Upper lobe of left lung (tissue), 6 donors: ENCODE measurements at regions not wholly inside any gene's neighbourhood (a gene's known extent, or its start where the extent isn't known, plus 50 kb on each side); places are given as distances from the start of the nearest gene placed in this dataset.

Source experiments
- ATAC-seq, 2 donors: fragments of 200-7000 bp; cut with Tn5 transposase; one replicate each; pipeline ENCODE4 v1.9.1; 2022; ENCODE audit warnings: mild to moderate bottlenecking in 2 of 2, moderate library complexity in 2 of 2; ENCODE audit not compliant: low FRiP score in 2 of 2
- DNase-seq, 2 donors: peaks; one replicate each; pipeline ENCODE4 v3.0.0-alpha.2; 2019 to 2020
- H3K27ac ChIP-seq, 4 donors: fragments of 200-600 bp; sonication (generic); one replicate each; pipeline ENCODE4 v1.5.1; 2016 to 2019
- H3K27me3 ChIP-seq, 4 donors: fragments of 200-600 bp; sonication (generic); one replicate each; pipeline ENCODE4 v1.5.1; 2017 to 2019
- H3K36me3 ChIP-seq, 4 donors: fragments of 200-600 bp; sonication (generic); one replicate each; pipeline ENCODE4 v1.5.1; 2016 to 2019
- H3K4me1 ChIP-seq, 4 donors: fragments of 200-600 bp; sonication (generic); one replicate each; pipeline ENCODE4 v1.5.1; 2018 to 2019
- H3K4me3 ChIP-seq, 4 donors: fragments of 200-600 bp; sonication (generic); one replicate each; pipeline ENCODE4 v1.5.1; 2017 to 2019; ENCODE audit warnings: mild to moderate bottlenecking in 2 of 4, moderate library complexity in 1 of 4
- H3K9me3 ChIP-seq, 4 donors: fragments of 200-600 bp; sonication (generic); one replicate each; pipeline ENCODE4 v1.5.1; 2018 to 2019
- EP300 ChIP-seq, 4 donors: sonication (generic); formaldehyde crosslinking; IDR thresholded peaks; one replicate each; pipeline ENCODE4 v1.5.1; 2017; ENCODE audit warnings: antibody characterized with exemption in 4 of 4, control low read depth in 2 of 4
- POLR2A ChIP-seq, 4 donors: fragments of 450-650 bp; IDR thresholded peaks; one replicate each; pipeline ENCODE4 v1.5.1; 2016 to 2017; ENCODE audit warnings: antibody characterized with exemption in 4 of 4, mild to moderate bottlenecking in 2 of 4
- POLR2AphosphoS5 ChIP-seq, 2 donors: sonication (generic); formaldehyde crosslinking; IDR thresholded peaks; one replicate each; pipeline ENCODE4 v1.5.1; 2017; ENCODE audit warnings: antibody characterized with exemption in 2 of 2
- WGBS, 2 donors: methylation state at CpG; one replicate each; pipeline ENCODE4 v1.1.5; 2017 to 2018; 5-methylcytosine and 5-hydroxymethylcytosine counted together
- TF ChIP-seq, protein P1 (sequence below), 6 experiments: fragments of 450-650 bp in 4 of 6; fragments of 200-600 bp in 2 of 6; sonication (generic) in 2 of 6; IDR thresholded peaks; one replicate each; pipeline ENCODE4 v1.5.1; 2016 to 2019; ENCODE audit warnings: antibody characterized with exemption in 6 of 6
- donor health status: DM: no; HTN: no; CAD: no; lungs with moderate emphysema.
- donor health status: DM: no; HTN: yes; CAD: no; lungs with severe emphysema.

DNA sequence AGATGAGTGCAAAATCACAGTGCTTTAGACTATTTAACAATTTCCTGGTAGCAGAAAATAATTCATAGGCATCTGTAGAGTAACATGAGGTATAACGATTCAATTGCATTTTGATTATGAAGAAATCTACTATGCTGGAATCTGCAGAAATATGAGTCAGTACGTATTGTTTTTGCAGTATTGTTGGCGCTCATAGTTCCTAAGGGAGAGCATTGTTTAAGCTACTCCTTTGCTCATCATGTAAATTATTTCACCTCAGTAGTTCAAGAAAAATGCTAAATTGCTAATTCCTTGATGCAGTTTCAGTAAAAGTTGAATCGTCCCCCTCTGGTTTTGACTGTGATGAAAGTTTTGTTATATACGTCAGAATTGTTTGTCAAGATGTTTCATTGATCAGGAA, 458.4 kb downstream of the HINT1 start:
- TF ChIP-seq POLR2AphosphoS5 (IDR thresholded peaks at IDR 0.05) (no peak), POLR2A (IDR thresholded peaks at IDR 0.05) (no peak), EP300 (IDR thresholded peaks at IDR 0.05) (no peak)
- TF ChIP-seq, protein P1, sequence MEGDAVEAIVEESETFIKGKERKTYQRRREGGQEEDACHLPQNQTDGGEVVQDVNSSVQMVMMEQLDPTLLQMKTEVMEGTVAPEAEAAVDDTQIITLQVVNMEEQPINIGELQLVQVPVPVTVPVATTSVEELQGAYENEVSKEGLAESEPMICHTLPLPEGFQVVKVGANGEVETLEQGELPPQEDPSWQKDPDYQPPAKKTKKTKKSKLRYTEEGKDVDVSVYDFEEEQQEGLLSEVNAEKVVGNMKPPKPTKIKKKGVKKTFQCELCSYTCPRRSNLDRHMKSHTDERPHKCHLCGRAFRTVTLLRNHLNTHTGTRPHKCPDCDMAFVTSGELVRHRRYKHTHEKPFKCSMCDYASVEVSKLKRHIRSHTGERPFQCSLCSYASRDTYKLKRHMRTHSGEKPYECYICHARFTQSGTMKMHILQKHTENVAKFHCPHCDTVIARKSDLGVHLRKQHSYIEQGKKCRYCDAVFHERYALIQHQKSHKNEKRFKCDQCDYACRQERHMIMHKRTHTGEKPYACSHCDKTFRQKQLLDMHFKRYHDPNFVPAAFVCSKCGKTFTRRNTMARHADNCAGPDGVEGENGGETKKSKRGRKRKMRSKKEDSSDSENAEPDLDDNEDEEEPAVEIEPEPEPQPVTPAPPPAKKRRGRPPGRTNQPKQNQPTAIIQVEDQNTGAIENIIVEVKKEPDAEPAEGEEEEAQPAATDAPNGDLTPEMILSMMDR (IDR thresholded peaks at IDR 0.05), result no peak
- no peaks in the 10 kb centered on the region for H3K27me3 ChIP-seq
- no peak overlapping the region for H3K27ac ChIP-seq
- H3K4me3 ChIP-seq, result no peak overlapping the region
- WGBS, 2 donors, result 81 to 89% methylated on average over 5 of the region's 5 CpGs
- H3K4me1 ChIP-seq, result no peaks in the 10 kb centered on the region
- no peak for DNase-seq
- H3K36me3 ChIP-seq, result no peaks in the 10 kb centered on the region
- no peaks in the 10 kb centered on the region for H3K9me3 ChIP-seq
- ATAC-seq, result no peak

DNA sequence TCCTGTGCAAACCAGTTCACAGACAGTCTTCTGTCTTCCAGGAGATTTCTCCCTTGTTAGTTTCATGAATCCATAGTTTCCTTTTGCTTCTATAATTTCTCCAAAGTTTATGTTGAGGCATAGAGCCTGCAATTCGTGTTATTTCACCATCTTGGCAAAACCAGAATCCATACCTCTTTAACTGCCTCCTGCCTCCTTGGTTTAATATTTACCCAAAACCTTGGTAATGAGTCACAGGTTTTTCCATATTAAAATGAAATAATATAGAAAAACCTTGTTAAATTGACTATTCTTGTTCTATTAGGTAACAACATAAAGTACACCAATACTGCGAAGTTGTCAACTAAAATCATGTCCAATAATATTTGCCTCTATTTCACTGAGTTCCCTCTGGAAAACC, 459.7 kb downstream of the HINT1 start:
- Histone ChIP-seq H3K27ac (no peak overlapping the region), H3K4me3 (no peak overlapping the region), H3K36me3 (no peaks in the 10 kb centered on the region), H3K27me3 (no peaks in the 10 kb centered on the region), H3K4me1 (no peaks in the 10 kb centered on the region), H3K9me3 (no peaks in the 10 kb centered on the region)
- no peak for TF ChIP-seq EP300 (IDR thresholded peaks at IDR 0.05)
- TF ChIP-seq POLR2AphosphoS5 (IDR thresholded peaks at IDR 0.05), result no peak
- TF ChIP-seq, protein P1 (IDR thresholded peaks at IDR 0.05), result no peak
- TF ChIP-seq POLR2A (IDR thresholded peaks at IDR 0.05), result no peak
- DNase-seq (no peak), ATAC-seq (no peak)
- WGBS, 2 donors, result 85 to 86% methylated on average over 2 of the region's 2 CpGs

DNA sequence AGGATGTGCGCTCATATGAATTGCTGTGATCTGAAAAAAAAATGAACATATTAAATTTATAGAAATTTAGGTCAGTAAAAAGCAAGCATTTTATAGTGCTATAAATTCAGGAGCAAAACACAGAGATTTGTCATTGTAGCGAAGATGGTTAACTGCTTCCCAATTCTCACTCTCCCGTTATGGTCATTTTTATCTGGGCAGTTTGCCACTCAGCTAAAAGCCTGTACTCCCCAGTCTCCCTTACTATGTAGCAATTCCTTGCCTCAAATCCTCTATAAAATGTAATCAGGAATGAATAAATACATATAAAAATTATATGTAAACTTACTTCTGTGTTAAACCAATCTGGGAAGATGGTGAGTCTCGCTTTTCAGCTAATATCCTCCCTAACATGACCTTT, 471.5 kb downstream of the HINT1 start:
- no peaks in the 10 kb centered on the region for H3K27me3 ChIP-seq
- no peaks in the 10 kb centered on the region for H3K4me1 ChIP-seq
- H3K27ac ChIP-seq, result no peak overlapping the region
- ATAC-seq (no peak), DNase-seq (no peak)
- no peaks in the 10 kb centered on the region for H3K9me3 ChIP-seq
- no peak overlapping the region for H3K4me3 ChIP-seq
- H3K36me3 ChIP-seq, result no peaks in the 10 kb centered on the region
- TF ChIP-seq EP300 (IDR thresholded peaks at IDR 0.05) (no peak), POLR2A (IDR thresholded peaks at IDR 0.05) (no peak), POLR2AphosphoS5 (IDR thresholded peaks at IDR 0.05) (no peak)
- TF ChIP-seq, protein P1 (IDR thresholded peaks at IDR 0.05), result no peak
- 90 to 93% methylated on average over 4 of the region's 4 CpGs for whole genome bisulfite sequencing, 2 donors

DNA sequence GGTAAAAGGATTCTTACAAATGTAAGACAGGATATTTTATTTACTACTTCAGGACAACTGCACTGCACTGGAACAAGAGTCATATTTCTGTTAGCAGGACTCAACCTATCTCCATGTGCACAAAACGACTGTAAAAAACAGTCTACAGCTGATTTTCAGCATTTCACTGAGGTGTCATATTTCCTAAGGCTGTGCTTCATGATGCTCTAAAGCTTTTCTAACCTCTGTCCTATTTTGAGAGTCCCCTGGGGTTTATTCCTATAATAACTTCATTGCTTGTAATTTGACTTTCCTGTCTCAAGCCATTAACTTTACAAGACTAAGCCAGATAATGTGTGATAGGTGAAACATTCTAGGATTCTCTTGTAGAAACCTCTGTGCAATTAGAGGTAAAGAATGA, 472.3 kb downstream of the HINT1 start:
- no peaks in the 10 kb centered on the region for H3K36me3 ChIP-seq
- DNase-seq (no peak), ATAC-seq (no peak)
- TF ChIP-seq EP300 (IDR thresholded peaks at IDR 0.05), result no peak
- no peak for TF ChIP-seq POLR2A (IDR thresholded peaks at IDR 0.05)
- TF ChIP-seq, protein P1 (IDR thresholded peaks at IDR 0.05), result no peak
- no peak for TF ChIP-seq POLR2AphosphoS5 (IDR thresholded peaks at IDR 0.05)
- H3K9me3 ChIP-seq, result no peaks in the 10 kb centered on the region
- no peaks in the 10 kb centered on the region for H3K27me3 ChIP-seq
- 72 to 79% methylated on average over 1 of the region's 1 CpG for WGBS, 2 donors
- H3K4me1 ChIP-seq, result no peaks in the 10 kb centered on the region
- H3K27ac ChIP-seq, result no peak overlapping the region
- H3K4me3 ChIP-seq, result no peak overlapping the region

DNA sequence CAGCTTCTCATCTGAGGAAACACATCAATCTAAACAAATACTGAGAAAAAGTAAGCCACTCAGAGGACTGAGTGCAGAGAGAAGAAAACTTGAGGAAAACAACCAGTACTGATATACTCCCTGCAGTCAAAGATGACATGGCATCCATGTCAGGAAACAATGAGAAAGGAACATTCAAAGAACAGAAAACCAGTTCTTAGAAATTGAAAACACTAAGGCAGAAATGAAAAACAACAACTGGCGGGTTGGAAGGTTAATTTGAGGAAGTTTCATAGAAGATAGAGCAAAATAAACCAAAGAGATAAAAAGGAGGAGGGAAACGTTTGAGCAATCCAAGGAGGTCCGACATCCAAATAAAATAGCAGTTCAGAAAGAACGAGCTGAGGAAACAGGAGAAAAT, 475.2 kb downstream of the HINT1 start:
- TF ChIP-seq, protein P1 (IDR thresholded peaks at IDR 0.05), result no peak
- Histone ChIP-seq H3K4me3 (no peak overlapping the region), H3K36me3 (no peaks in the 10 kb centered on the region), H3K27ac (no peak overlapping the region), H3K27me3 (no peaks in the 10 kb centered on the region), H3K4me1 (no peaks in the 10 kb centered on the region), H3K9me3 (no peaks in the 10 kb centered on the region)
- 47 to 49% methylated on average over 4 of the region's 4 CpGs for WGBS, 2 donors
- DNase-seq, result no peak
- ATAC-seq, result no peak
